ENCODE measurements at regions not wholly inside any gene's neighbourhood (a gene's known extent, or its start where the extent isn't known, plus 50 kb on each side); places are given as distances from the start of the nearest gene placed in this dataset.
"Not testable (repeated sequence)": the region's sequence is repeated elsewhere in the genome, so short reads cannot be mapped to it uniquely, and the experiment has no call there.

GRCh38 chr5:97523336-97523735, 340.3 kb upstream of the RIOK2 start:
- H2BK120ac ChIP-seq (replicated peaks; ENCODE audit: low read depth, low read length), result not testable (repeated sequence)
- WGBS, 2 experiments (ENCODE audit: extremely low coverage in 1 of 2, insufficient coverage in 1 of 2, insufficient read length in 1 of 2, insufficient replicate concordance in 2 of 2, low coverage in 1 of 2, low lambda C conversion rate in 2 of 2, missing lambda C conversion rate in 1 of 2), result no CpG with 5 or more reads among the region's 2 CpGs

More at GRCh38 chr5:97523336-97523735, 340.3 kb upstream of the RIOK2 start:
- H2BK12ac ChIP-seq (ENCODE audit: low read depth, low read length); H4K20me1 ChIP-seq (replicated peaks in 1 of 2; ENCODE audit: control insufficient read depth in 1 of 2, insufficient read depth in 2 of 2, low read length in 2 of 2); H3K4me1 ChIP-seq (replicated peaks in 1 of 4; ENCODE audit: control insufficient read depth in 3 of 4, insufficient read depth in 4 of 4, low read length in 3 of 4); H3K9ac ChIP-seq (replicated peaks in 1 of 4; ENCODE audit: extremely low read depth in 1 of 4, low read depth in 3 of 4, low read length in 3 of 4); H3K23ac ChIP-seq (ENCODE audit: insufficient read length); H3K79me2 ChIP-seq (ENCODE audit: control insufficient read depth in 1 of 2, insufficient read depth in 2 of 2, low read length in 2 of 2); POLR2A ChIA-PET (ENCODE audit: partially characterized antibody); H3K27me3 ChIP-seq (replicated peaks in 1 of 4; ENCODE audit: control insufficient read depth in 3 of 4, extremely low read depth in 1 of 4, insufficient read depth in 3 of 4, low read length in 3 of 4); H2AFZ ChIP-seq (ENCODE audit: low read length); H2BK5ac ChIP-seq (ENCODE audit: low read depth, low read length); H3K36me3 ChIP-seq (ENCODE audit: control insufficient read depth in 2 of 4, insufficient read depth in 4 of 4, low read length in 3 of 4); H3K9me3 ChIP-seq (ENCODE audit: insufficient read depth in 2 of 2, low read depth in 1 of 2, low read length in 1 of 2); DNase-seq (ENCODE audit: low read depth in 1 of 2, low spot score in 2 of 2); H3K4ac ChIP-seq (replicated peaks; ENCODE audit: insufficient read length, low read depth, low read length); H3K14ac ChIP-seq (ENCODE audit: insufficient read length); H3K4me2 ChIP-seq (ENCODE audit: insufficient read depth in 1 of 2, low read depth in 2 of 2, low read length in 2 of 2); H2BK15ac ChIP-seq (ENCODE audit: low read length); FAIRE-seq; H3K79me1 ChIP-seq (ENCODE audit: low read depth, low read length); H3K23me2 ChIP-seq (ENCODE audit: low read depth, low read length); H3K18ac ChIP-seq (ENCODE audit: extremely low read depth, low read length); H3K4me3 ChIP-seq (ENCODE audit: extremely low read depth in 1 of 4, insufficient read depth in 2 of 4, low read depth in 3 of 4, low read length in 4 of 4); H3K56ac ChIP-seq (replicated peaks; ENCODE audit: insufficient read length, low read depth, low read length); H3K27ac ChIP-seq (ENCODE audit: low read depth, low read length); H4K91ac ChIP-seq (replicated peaks; ENCODE audit: insufficient read length, low read length); H4K8ac ChIP-seq (ENCODE audit: extremely low read depth, insufficient read depth, low read length); H2BK20ac ChIP-seq (ENCODE audit: low read length); H4K5ac ChIP-seq (ENCODE audit: insufficient read length, low read depth, low read length); H2AK5ac ChIP-seq (ENCODE audit: low read depth, low read length): not testable (repeated sequence)
- CTCF ChIA-PET (ENCODE audit: partially characterized antibody), result interaction anchor here (3.3 kb wide), 1 partner anchor 10 kb away, joined by 14 read pairs; no protein-coding TSS in a partner anchor

Data from H1 (cell line).